ENCODE measurements at regions not wholly inside any gene's neighbourhood (a gene's known extent, or its start where the extent isn't known, plus 50 kb on each side); places are given as distances from the start of the nearest gene placed in this dataset.

GRCh38 chr10:130463104-130463875 lies 327.1 kb downstream of the GLRX3 start:
- TF ChIP-seq EZH2phosphoT487 (IDR thresholded peaks at IDR 0.05; ENCODE audit: borderline replicate concordance, low read length) (no peak), CTCF (conservative IDR thresholded peaks at IDR 0.05; ENCODE audit: low read depth, low read length) (no peak), EZH2 (IDR thresholded peaks at IDR 0.05; ENCODE audit: low read length, unreplicated experiment) (no peak)
